ENCODE measurements at regions not wholly inside any gene's neighbourhood (a gene's known extent, or its start where the extent isn't known, plus 50 kb on each side); places are given as distances from the start of the nearest gene placed in this dataset.

DNA sequence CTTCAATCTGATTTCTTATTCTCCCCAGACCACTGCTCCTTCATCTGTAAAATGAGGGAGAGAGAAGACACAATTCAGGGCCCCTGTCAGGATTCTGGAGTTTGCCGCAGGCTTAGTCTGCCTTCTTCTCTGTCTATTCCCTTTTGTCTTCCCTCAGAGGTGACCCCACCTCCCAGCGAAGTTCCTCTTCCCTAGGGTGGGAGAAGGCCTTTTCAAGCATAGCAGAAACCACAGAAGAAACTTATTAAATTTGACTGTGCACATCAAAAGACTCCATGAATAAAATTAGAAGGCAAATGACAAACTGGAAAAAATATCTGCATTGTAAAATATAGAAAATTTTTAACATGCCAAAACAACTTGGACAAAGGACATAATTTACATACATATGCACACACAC is 148.8 kb downstream of the HNRNPD start:
- H2AFZ ChIP-seq (replicated peaks), result no peak overlapping the region
- no peaks in the 10 kb centered on the region for H3K4me1 ChIP-seq

DNA sequence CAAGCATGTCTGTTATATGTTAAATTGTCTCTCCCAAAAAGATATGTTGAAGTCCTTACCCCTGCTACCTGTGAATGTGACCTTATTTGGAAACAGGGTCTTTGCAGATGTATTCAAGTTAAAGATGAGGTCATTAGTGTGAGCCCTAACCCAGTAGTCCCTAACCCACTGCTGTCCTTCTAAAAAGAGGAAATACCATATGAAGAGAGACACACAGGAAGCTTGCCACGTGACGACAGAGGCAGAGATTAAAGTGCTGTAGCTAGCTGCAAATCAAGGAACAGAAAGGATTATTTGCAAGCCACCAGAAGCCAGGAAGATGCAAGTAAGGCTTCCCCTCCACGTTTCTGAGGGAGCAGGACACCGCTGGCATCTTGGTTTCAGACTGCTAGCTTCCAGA is 150.1 kb downstream of the HNRNPD start:
- no peaks in the 10 kb centered on the region for H3K4me1 ChIP-seq
- DNase-seq (ENCODE audit: low spot score), result no peak
- no peak overlapping the region for H3K27ac ChIP-seq
- peak overlapping the region; percentile 85 for H2AFZ ChIP-seq (replicated peaks)
- no peaks in the 10 kb centered on the region for H3K79me2 ChIP-seq (ENCODE audit: low read depth)
- no peaks in the 10 kb centered on the region for H3K9me3 ChIP-seq (ENCODE audit: low read depth)
- Mint-ChIP-seq H3K9me3 (no peaks in the 10 kb centered on the region), H3K4me3 (no peak overlapping the region), H3K36me3 (no peaks in the 10 kb centered on the region), H3K27me3 (ENCODE audit: insufficient read depth, low read depth) (no peaks in the 10 kb centered on the region), H3K27ac (no peak overlapping the region), H3K4me1 (peaks cover 9% of the 10 kb centered on the region)
- no peak for TF ChIP-seq EZH2 (IDR thresholded peaks at IDR 0.05)
- TF ChIP-seq, protein P1, sequence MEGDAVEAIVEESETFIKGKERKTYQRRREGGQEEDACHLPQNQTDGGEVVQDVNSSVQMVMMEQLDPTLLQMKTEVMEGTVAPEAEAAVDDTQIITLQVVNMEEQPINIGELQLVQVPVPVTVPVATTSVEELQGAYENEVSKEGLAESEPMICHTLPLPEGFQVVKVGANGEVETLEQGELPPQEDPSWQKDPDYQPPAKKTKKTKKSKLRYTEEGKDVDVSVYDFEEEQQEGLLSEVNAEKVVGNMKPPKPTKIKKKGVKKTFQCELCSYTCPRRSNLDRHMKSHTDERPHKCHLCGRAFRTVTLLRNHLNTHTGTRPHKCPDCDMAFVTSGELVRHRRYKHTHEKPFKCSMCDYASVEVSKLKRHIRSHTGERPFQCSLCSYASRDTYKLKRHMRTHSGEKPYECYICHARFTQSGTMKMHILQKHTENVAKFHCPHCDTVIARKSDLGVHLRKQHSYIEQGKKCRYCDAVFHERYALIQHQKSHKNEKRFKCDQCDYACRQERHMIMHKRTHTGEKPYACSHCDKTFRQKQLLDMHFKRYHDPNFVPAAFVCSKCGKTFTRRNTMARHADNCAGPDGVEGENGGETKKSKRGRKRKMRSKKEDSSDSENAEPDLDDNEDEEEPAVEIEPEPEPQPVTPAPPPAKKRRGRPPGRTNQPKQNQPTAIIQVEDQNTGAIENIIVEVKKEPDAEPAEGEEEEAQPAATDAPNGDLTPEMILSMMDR (IDR thresholded peaks at IDR 0.05), result no peak
- no peak for TF ChIP-seq EZH2phosphoT487 (IDR thresholded peaks at IDR 0.05)
- H4K20me1 ChIP-seq (ENCODE audit: low read depth), result no peaks in the 10 kb centered on the region
- no peak overlapping the region for H3K9ac ChIP-seq
- no peak overlapping the region for H3K4me2 ChIP-seq
- no peaks in the 10 kb centered on the region for H3K27me3 ChIP-seq
- H3F3A ChIP-seq (ENCODE audit: low read depth), result no peaks in the 10 kb centered on the region
- H3K4me3 ChIP-seq, result no peak overlapping the region
- no peaks in the 10 kb centered on the region for H3K36me3 ChIP-seq

More for the DNA sequence above, 148.8 kb downstream of the HNRNPD start:
- Mint-ChIP-seq H3K27ac (no peak overlapping the region), H3K4me1 (peaks cover 9% of the 10 kb centered on the region), H3K4me3 (no peak overlapping the region), H3K9me3 (no peaks in the 10 kb centered on the region), H3K36me3 (no peaks in the 10 kb centered on the region), H3K27me3 (ENCODE audit: insufficient read depth, low read depth) (no peaks in the 10 kb centered on the region)
- no peaks in the 10 kb centered on the region for H3K36me3 ChIP-seq
- DNase-seq (ENCODE audit: low spot score), result no peak
- TF ChIP-seq EZH2phosphoT487 (IDR thresholded peaks at IDR 0.05) (no peak), EZH2 (IDR thresholded peaks at IDR 0.05) (no peak)
- TF ChIP-seq, protein P1 (IDR thresholded peaks at IDR 0.05), result no peak
- H3K4me2 ChIP-seq, result no peak overlapping the region
- no peaks in the 10 kb centered on the region for H3K79me2 ChIP-seq (ENCODE audit: low read depth)
- no peaks in the 10 kb centered on the region for H4K20me1 ChIP-seq (ENCODE audit: low read depth)
- H3F3A ChIP-seq (ENCODE audit: low read depth), result no peaks in the 10 kb centered on the region
- H3K9me3 ChIP-seq (ENCODE audit: low read depth), result no peaks in the 10 kb centered on the region
- H3K27me3 ChIP-seq, result no peaks in the 10 kb centered on the region
- no peak overlapping the region for H3K4me3 ChIP-seq
- no peak overlapping the region for H3K27ac ChIP-seq
- no peak overlapping the region for H3K9ac ChIP-seq

DNA sequence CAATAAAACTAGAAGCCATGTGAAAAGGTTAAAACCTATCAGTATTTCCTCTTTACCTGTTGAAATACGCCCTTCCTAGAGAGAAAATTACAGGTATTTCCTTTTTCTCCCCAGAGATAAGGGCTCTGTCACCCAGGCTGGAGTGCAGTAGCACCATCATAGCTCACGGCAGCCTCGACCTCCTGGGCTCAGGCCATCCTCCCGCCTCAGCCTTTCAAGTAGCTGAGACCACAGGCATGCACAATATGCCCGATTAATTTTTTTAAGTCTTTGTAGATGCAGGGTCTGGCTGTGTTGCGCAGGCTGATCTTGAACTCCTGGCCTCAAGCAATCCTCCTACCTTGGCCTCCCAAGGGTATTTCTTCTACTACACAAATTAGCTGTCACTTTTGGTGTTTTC is 154.4 kb downstream of the HNRNPD start:
- Histone ChIP-seq H3K9me3 (ENCODE audit: low read depth) (no peaks in the 10 kb centered on the region), H3K36me3 (no peaks in the 10 kb centered on the region), H3K4me1 (no peaks in the 10 kb centered on the region), H3K27ac (no peak overlapping the region), H3K79me2 (ENCODE audit: low read depth) (no peaks in the 10 kb centered on the region), H3K9ac (no peak overlapping the region), H3K27me3 (no peaks in the 10 kb centered on the region), H3K4me2 (no peak overlapping the region), H2AFZ (replicated peaks) (no peak overlapping the region), H4K20me1 (ENCODE audit: low read depth) (no peaks in the 10 kb centered on the region), H3F3A (ENCODE audit: low read depth) (no peaks in the 10 kb centered on the region), H3K4me3 (no peak overlapping the region)
- H3K27ac Mint-ChIP-seq, result no peak overlapping the region
- no peak for TF ChIP-seq EZH2 (IDR thresholded peaks at IDR 0.05)
- TF ChIP-seq EZH2phosphoT487 (IDR thresholded peaks at IDR 0.05), result no peak
- TF ChIP-seq, protein P1 (IDR thresholded peaks at IDR 0.05), result no peak
- no peak overlapping the region for H3K4me3 Mint-ChIP-seq
- H3K9me3 Mint-ChIP-seq, result no peaks in the 10 kb centered on the region
- peaks cover 6% of the 10 kb centered on the region for H3K4me1 Mint-ChIP-seq
- no peaks in the 10 kb centered on the region for H3K27me3 Mint-ChIP-seq (ENCODE audit: insufficient read depth, low read depth)
- no peaks in the 10 kb centered on the region for H3K36me3 Mint-ChIP-seq
- no peak for DNase-seq (ENCODE audit: low spot score)

All from neural progenitor cell (in vitro differentiated cells).